DOHH2 (cell line): ENCODE measurements at regions not wholly inside any gene's neighbourhood (a gene's known extent, or its start where the extent isn't known, plus 50 kb on each side); places are given as distances from the start of the nearest gene placed in this dataset.

ENCODE experiments used
- H3F3A ChIP-seq: fragments of 200-600 bp; sonication (generic), shearing (Covaris generic); 2 replicates; pipeline ENCODE4 v1.6.0; 2016; ENCODE audit warnings: antibody characterized with exemption, mild to moderate bottlenecking; ENCODE audit not compliant: control insufficient read depth, insufficient read depth
- H3K27ac ChIP-seq: fragments of 200-600 bp; sonication (generic); 2 replicates; pipeline ENCODE4 v1.5.1; 2014; ENCODE audit warnings: low read depth, mild to moderate bottlenecking, low read length, moderate library complexity
- H3K27me3 ChIP-seq: fragments of 200-600 bp; sonication (generic); 2 replicates; pipeline ENCODE4 v1.6.1; 2014; ENCODE audit warnings: mild to moderate bottlenecking, low read length, mixed read lengths; ENCODE audit not compliant: control insufficient read depth
- H3K36me3 ChIP-seq: fragments of 200-600 bp; sonication (generic); 2 replicates; pipeline ENCODE4 v1.6.1; 2014; ENCODE audit warnings: mild to moderate bottlenecking, low read length, moderate library complexity, mixed read lengths; ENCODE audit not compliant: control insufficient read depth
- H3K4me1 ChIP-seq: fragments of 200-600 bp; sonication (generic); 2 replicates; pipeline ENCODE4 v1.6.1; 2014; ENCODE audit warnings: mild to moderate bottlenecking, low read length, mixed read lengths; ENCODE audit not compliant: control insufficient read depth
- H3K4me2 ChIP-seq: fragments of 200-600 bp; sonication (generic); 2 replicates; pipeline ENCODE4 v1.6.0; 2014; ENCODE audit warnings: mild to moderate bottlenecking, low read length, moderate library complexity
- H3K4me3 ChIP-seq: fragments of 200-600 bp; sonication (generic); 2 replicates; pipeline ENCODE4 v1.5.1; 2014; ENCODE audit warnings: mild to moderate bottlenecking, low read length, mixed read lengths
- H3K79me2 ChIP-seq: fragments of 200-600 bp; sonication (generic); 2 replicates; pipeline ENCODE4 v1.6.1; 2014; ENCODE audit warnings: mild to moderate bottlenecking, low read length, mixed read lengths; ENCODE audit not compliant: control insufficient read depth
- H3K9me2 ChIP-seq: fragments of 200-600 bp; sonication (generic); replicated peaks from 2 replicates; pipeline ENCODE4 v1.6.1; 2014; ENCODE audit warnings: mild to moderate bottlenecking, low read length, mixed read lengths; ENCODE audit not compliant: control insufficient read depth
- H3K9me3 ChIP-seq: fragments of 200-600 bp; sonication (generic); 2 replicates; pipeline ENCODE4 v1.6.1; 2014; ENCODE audit warnings: antibody characterized with exemption, low read length, mixed read lengths; ENCODE audit not compliant: control insufficient read depth, insufficient read depth
- H4K20me1 ChIP-seq: fragments of 200-600 bp; sonication (generic); 2 replicates; pipeline ENCODE4 v1.6.0; 2014; ENCODE audit warnings: low read depth, mild to moderate bottlenecking, antibody characterized with exemption, low read length, moderate library complexity; ENCODE audit not compliant: control insufficient read depth, insufficient read depth
- EZH2phosphoT487 ChIP-seq: fragments of 200-600 bp; sonication (generic); IDR thresholded peaks from 2 replicates; pipeline ENCODE4 v1.6.1; 2017; ENCODE audit warnings: borderline replicate concordance, mild to moderate bottlenecking, antibody characterized with exemption, low read length, moderate library complexity, mixed read lengths
- TF ChIP-seq, protein P1 (sequence below): fragments of 200-600 bp; sonication (generic); IDR thresholded peaks from one replicate; pipeline ENCODE4 v1.5.1; 2014; ENCODE audit warnings: antibody characterized with exemption, mild to moderate bottlenecking, low read depth, low read length; ENCODE audit not compliant: poor library complexity, severe bottlenecking

DNA sequence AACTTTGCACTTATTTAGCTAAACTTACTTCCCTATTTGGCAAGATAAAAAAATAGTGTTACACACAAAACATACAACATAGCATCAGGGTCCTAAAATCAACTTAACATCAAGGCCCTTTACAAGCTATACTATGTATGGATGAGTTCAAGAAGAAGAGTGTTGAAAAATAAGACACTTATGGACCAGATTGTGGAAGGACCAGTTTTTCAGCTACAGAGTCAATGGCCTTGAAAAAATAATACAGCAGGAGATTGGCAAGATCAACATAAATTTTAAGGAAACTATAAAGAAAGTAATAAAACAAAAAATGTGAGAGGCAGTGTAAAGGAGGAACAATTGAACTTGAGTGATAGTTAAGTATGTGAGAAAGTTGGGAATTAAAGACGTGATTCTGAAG lies 66.3 kb upstream of the BBX start:
- no peaks in the 10 kb centered on the region for H3K79me2 ChIP-seq
- no peaks in the 10 kb centered on the region for H3K4me1 ChIP-seq

DNA sequence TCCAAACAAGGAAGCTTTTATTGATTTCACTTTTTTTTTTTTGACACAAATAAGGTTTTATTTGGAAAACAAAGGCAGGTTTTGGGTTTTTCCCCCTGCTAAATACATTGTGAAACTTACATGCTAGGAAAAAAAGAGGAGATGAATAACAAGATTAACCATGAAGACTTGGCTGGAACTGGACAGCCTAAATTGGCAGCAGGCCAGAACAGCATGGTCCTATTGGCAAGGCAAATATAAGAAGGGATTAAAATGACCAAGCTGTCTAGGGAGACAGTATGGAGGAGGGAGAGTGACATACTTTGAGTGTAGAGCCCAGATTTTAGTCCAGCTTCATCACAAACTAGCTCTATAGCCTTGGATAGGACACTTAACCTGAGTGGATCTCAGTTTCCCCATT lies 63.9 kb upstream of the BBX start:
- H3K9me2 ChIP-seq: no peaks in the 10 kb centered on the region; the same call in 1 of the 2 replicates
- H3K9me3 ChIP-seq: no peaks in the 10 kb centered on the region
- H3K4me3 ChIP-seq: no peak overlapping the region
- no peaks in the 10 kb centered on the region for H3F3A ChIP-seq
- H3K4me1 ChIP-seq: no peaks in the 10 kb centered on the region
- no peak overlapping the region for H3K27ac ChIP-seq
- no peaks in the 10 kb centered on the region for H3K36me3 ChIP-seq
- H3K79me2 ChIP-seq: no peaks in the 10 kb centered on the region
- no peak overlapping the region for H3K4me2 ChIP-seq
- no peaks in the 10 kb centered on the region for H3K27me3 ChIP-seq
- TF ChIP-seq EZH2phosphoT487: no peak
- no peaks in the 10 kb centered on the region for H4K20me1 ChIP-seq

More for the DNA sequence above, 66.3 kb upstream of the BBX start:
- no peak for TF ChIP-seq EZH2phosphoT487
- TF ChIP-seq, protein P1, sequence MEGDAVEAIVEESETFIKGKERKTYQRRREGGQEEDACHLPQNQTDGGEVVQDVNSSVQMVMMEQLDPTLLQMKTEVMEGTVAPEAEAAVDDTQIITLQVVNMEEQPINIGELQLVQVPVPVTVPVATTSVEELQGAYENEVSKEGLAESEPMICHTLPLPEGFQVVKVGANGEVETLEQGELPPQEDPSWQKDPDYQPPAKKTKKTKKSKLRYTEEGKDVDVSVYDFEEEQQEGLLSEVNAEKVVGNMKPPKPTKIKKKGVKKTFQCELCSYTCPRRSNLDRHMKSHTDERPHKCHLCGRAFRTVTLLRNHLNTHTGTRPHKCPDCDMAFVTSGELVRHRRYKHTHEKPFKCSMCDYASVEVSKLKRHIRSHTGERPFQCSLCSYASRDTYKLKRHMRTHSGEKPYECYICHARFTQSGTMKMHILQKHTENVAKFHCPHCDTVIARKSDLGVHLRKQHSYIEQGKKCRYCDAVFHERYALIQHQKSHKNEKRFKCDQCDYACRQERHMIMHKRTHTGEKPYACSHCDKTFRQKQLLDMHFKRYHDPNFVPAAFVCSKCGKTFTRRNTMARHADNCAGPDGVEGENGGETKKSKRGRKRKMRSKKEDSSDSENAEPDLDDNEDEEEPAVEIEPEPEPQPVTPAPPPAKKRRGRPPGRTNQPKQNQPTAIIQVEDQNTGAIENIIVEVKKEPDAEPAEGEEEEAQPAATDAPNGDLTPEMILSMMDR: no peak
- Histone ChIP-seq H3K27ac (no peak overlapping the region), H3K4me3 (no peak overlapping the region), H3K4me2 (no peak overlapping the region), H3K9me2 (no peaks in the 10 kb centered on the region; the same call in 1 of the 2 replicates), H3K36me3 (no peaks in the 10 kb centered on the region), H3F3A (no peaks in the 10 kb centered on the region), H3K9me3 (no peaks in the 10 kb centered on the region), H3K27me3 (no peaks in the 10 kb centered on the region), H4K20me1 (no peaks in the 10 kb centered on the region)

DNA sequence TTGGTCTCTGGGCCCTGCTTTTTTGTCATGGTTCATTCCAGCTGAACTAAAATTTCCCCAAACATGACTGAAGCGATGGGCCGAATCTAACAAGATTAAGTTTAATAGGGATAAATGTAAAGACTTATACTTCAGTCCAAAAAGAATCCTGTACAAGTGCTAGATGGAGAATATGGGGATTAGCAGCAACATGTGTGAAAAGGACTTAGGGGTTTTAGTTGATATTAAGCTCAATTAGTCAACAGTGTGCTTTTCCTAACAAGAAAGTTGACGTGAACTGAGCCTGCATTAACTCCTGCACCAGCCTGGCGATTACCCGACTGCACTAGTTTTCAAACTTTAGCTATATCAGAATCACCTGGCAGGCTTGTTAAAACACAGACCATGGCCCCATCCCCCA lies 61.0 kb upstream of the BBX start:
- TF ChIP-seq, protein P1: no peak
- TF ChIP-seq EZH2phosphoT487: no peak
- Histone ChIP-seq H3K4me2 (no peak overlapping the region), H3K27me3 (peaks cover 4% of the 10 kb centered on the region; the same call in 1 of the 2 replicates), H3K27ac (no peak overlapping the region), H3F3A (no peaks in the 10 kb centered on the region), H3K9me3 (no peaks in the 10 kb centered on the region), H3K4me3 (no peak overlapping the region), H3K4me1 (no peaks in the 10 kb centered on the region), H3K79me2 (no peaks in the 10 kb centered on the region), H4K20me1 (no peaks in the 10 kb centered on the region), H3K36me3 (no peaks in the 10 kb centered on the region), H3K9me2 (no peaks in the 10 kb centered on the region)

DNA sequence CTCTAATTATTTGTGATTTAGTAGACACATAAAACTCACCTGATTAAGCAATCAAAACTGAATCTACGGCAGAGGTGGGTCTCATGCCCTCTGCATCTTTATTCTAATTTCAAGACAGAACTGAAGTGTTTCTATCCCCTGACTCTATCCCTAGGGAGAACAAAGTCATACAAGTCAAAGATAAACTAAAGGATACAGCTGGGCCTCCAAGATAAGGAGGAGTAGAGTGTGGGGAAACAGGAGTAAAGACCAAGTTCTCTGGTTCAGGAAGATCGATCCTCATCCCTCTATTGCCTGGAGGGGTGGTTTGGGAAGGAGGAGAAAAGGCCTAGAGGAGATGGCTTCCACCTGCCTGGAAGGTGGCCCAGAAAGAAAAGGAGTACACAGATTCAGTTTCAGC lies 58.7 kb upstream of the BBX start:
- H3K79me2 ChIP-seq: no peaks in the 10 kb centered on the region
- H3K27me3 ChIP-seq: peaks cover 7% of the 10 kb centered on the region; the same call in 1 of the 2 replicates
- H3K36me3 ChIP-seq: no peaks in the 10 kb centered on the region
- no peaks in the 10 kb centered on the region for H3K9me2 ChIP-seq
- TF ChIP-seq, protein P1: no peak
- TF ChIP-seq EZH2phosphoT487: no peak
- no peak overlapping the region for H3K4me2 ChIP-seq
- H3K4me1 ChIP-seq: no peaks in the 10 kb centered on the region
- H4K20me1 ChIP-seq: no peaks in the 10 kb centered on the region
- H3K27ac ChIP-seq: no peak overlapping the region
- H3K4me3 ChIP-seq: no peak overlapping the region
- no peaks in the 10 kb centered on the region for H3K9me3 ChIP-seq
- no peaks in the 10 kb centered on the region for H3F3A ChIP-seq
